K562 (cell line): ENCODE measurements at regions not wholly inside any gene's neighbourhood (a gene's known extent, or its start where the extent isn't known, plus 50 kb on each side); places are given as distances from the start of the nearest gene placed in this dataset.

ENCODE experiments used
- ATAC-seq: fragments of 200-7000 bp; cut with Tn5 transposase; 3 replicates; pipeline ENCODE4 v1.9.1; 2020; ENCODE audit warnings: moderate library complexity
- BruUV-seq: library from RNA; stranded (reverse); fragments of 400-500 nt; replicated peaks from 2 replicates; lab custom pipeline; 2021; lab: Mats Ljungman, UMichigan
- CTCF ChIA-PET: fragments of 300-600 bp; formaldehyde crosslinking; extraction: SDS; loops from one replicate; lab custom pipeline; 2021; ENCODE audit warnings: low intra/inter-chr PET ratio; lab: Yijun Ruan, JAX
- POLR2A ChIA-PET: fragments of 300-600, 350-650 bp; sonication (Branson Sonifier 250); formaldehyde crosslinking; extraction: SDS; loops from one replicate; lab custom pipeline; 2021; ENCODE audit warnings: antibody characterized with exemption, inconsistent platforms; lab: Yijun Ruan, JAX
- DNase-seq, 4 experiments: peaks; one replicate each; pipeline versions ENCODE4 v3.0.0 to v3.0.0-alpha.2; 2011 to 2018; ENCODE audit warnings: low spot score in 3 of 4, mixed read lengths in 3 of 4; ENCODE audit errors: extremely low read depth in 1 of 4
- FAIRE-seq: peaks from 2 replicates; lab custom pipeline; 2011; peaks lifted over from hg19 to GRCh38; lab: Jason Lieb, UNC
- H2AFZ ChIP-seq: 2 replicates; pipeline ENCODE4 v1.6.0; 2011; ENCODE audit warnings: low read depth, low read length, control low read depth, inconsistent platforms
- H3K27ac ChIP-seq: fragments of 200-600 bp; 3 replicates; pipeline ENCODE4 v1.8.0; 2011; ENCODE audit warnings: low read depth, mild to moderate bottlenecking, control low read depth, inconsistent platforms, low read length, moderate library complexity, mixed read lengths; ENCODE audit errors: extremely low read depth
- H3K27me3 ChIP-seq, 2 experiments: fragments of 300-600 bp in 1 of 2; 2 replicates in 1 of 2; 3 replicates in 1 of 2; pipeline versions ENCODE4 v1.6.0 to v1.8.0; 2011; ENCODE audit warnings: inconsistent platforms in 2 of 2, low read length in 2 of 2, mild to moderate bottlenecking in 1 of 2, mixed read lengths in 1 of 2, moderate library complexity in 1 of 2; ENCODE audit not compliant: control insufficient read depth in 2 of 2, insufficient read depth in 2 of 2
- H3K36me3 ChIP-seq: fragments of 300-600 bp; 3 replicates; pipeline ENCODE4 v1.8.0; 2011; ENCODE audit warnings: mild to moderate bottlenecking, low read length, inconsistent platforms; ENCODE audit not compliant: control insufficient read depth, insufficient read depth
- H3K4me1 ChIP-seq, 2 experiments: fragments of 200-600 bp in 1 of 2; replicated peaks in 1 of 2; 2 replicates in 1 of 2; 3 replicates in 1 of 2; pipeline versions ENCODE4 v1.5.1 to v1.8.0; 2011; ENCODE audit warnings: inconsistent platforms in 2 of 2, low read length in 2 of 2, mild to moderate bottlenecking in 1 of 2, mixed read lengths in 1 of 2, moderate library complexity in 1 of 2; ENCODE audit not compliant: control insufficient read depth in 2 of 2, insufficient read depth in 2 of 2
- H3K4me2 ChIP-seq: 2 replicates; pipeline ENCODE4 v1.6.1; 2011; ENCODE audit warnings: low read length, control low read depth, inconsistent platforms, mixed read lengths; ENCODE audit not compliant: insufficient read depth
- H3K4me3 ChIP-seq: fragments of 200-600 bp; sonication (generic), shearing (Covaris generic); 2 replicates; pipeline ENCODE4 v1.5.1; 2016; ENCODE audit warnings: control low read depth, inconsistent platforms
- H3K79me2 ChIP-seq: fragments of 200-600 bp; 3 replicates; pipeline ENCODE4 v1.8.0; 2011; ENCODE audit warnings: low read length, inconsistent platforms; ENCODE audit not compliant: control insufficient read depth, insufficient read depth
- H3K9ac ChIP-seq, 2 experiments: 2 replicates each; pipeline versions ENCODE4 v1.6.0 to v1.6.1; 2011; ENCODE audit warnings: low read depth in 2 of 2, low read length in 2 of 2, control low read depth in 1 of 2, inconsistent platforms in 1 of 2, mild to moderate bottlenecking in 1 of 2, mixed read lengths in 1 of 2; ENCODE audit not compliant: insufficient read depth in 1 of 2
- H3K9me1 ChIP-seq: one replicate; pipeline ENCODE4 v1.6.0; 2011; ENCODE audit warnings: inconsistent platforms, mild to moderate bottlenecking, low read length, moderate library complexity; ENCODE audit not compliant: control insufficient read depth, insufficient read depth
- H3K9me3 ChIP-seq: replicated peaks from 2 replicates; pipeline ENCODE4 v1.5.1; 2011; ENCODE audit warnings: low read depth, low read length, inconsistent platforms; ENCODE audit not compliant: control insufficient read depth, insufficient read depth
- H4K20me1 ChIP-seq: replicated peaks from 2 replicates; pipeline ENCODE4 v1.6.1; 2011; ENCODE audit warnings: low read length, inconsistent platforms, mixed read lengths; ENCODE audit not compliant: control insufficient read depth, insufficient read depth
- KLF6 ChIP-seq: fragments of 250-450 bp; sonication (Bioruptor Pico); IDR thresholded peaks from 2 replicates; pipeline ENCODE4 v1.4.0; 2020; ENCODE audit warnings: mild to moderate bottlenecking, moderate library complexity, borderline replicate concordance
- SMAD4 ChIP-seq: fragments of 250-450 bp; sonication (Bioruptor Pico); conservative IDR thresholded peaks from 2 replicates; pipeline ENCODE4 v1.8.0; 2021; ENCODE audit warnings: inconsistent platforms, mild to moderate bottlenecking, moderate library complexity
- ZNF253 ChIP-seq: fragments of 250-450 bp; sonication (Bioruptor Pico); conservative IDR thresholded peaks from 2 replicates; pipeline ENCODE4 v1.6.1; 2021; ENCODE audit warnings: mild to moderate bottlenecking
- ZNF318 ChIP-seq, 2 experiments: fragments of 450-650 bp; IDR thresholded peaks; 2 replicates each; pipeline ENCODE4 v1.6.1; 2016; ENCODE audit warnings: mild to moderate bottlenecking in 2 of 2, borderline replicate concordance in 1 of 2, low read depth in 1 of 2, moderate library complexity in 1 of 2
- ZNF583 ChIP-seq: fragments of 250-450 bp; sonication (Bioruptor Pico); IDR thresholded peaks from 2 replicates; pipeline ENCODE4 v1.4.0; 2020
- WGBS: fragments of 100-300 bp; shearing (Covaris generic); methylation state at CpG from one replicate; pipeline ENCODE4 v1.1.6; 2016; ENCODE audit warnings: low coverage, mixed read lengths; ENCODE audit not compliant: insufficient coverage; ENCODE audit errors: missing lambda C conversion rate; 5-methylcytosine and 5-hydroxymethylcytosine counted together
- in situ Hi-C: fragments of 300-500 bp; cut with MboI; formaldehyde crosslinking; loops from 4 replicates; pipeline ENCODE4 v1.15.0; 2018; ENCODE audit warnings: inconsistent platforms, mixed read lengths
- intact Hi-C: fragments of 100-400 bp; cut with micrococcal nuclease; formaldehyde crosslinking; loops from 2 replicates; pipeline ENCODE4 v1.14.2; 2022

- Histone ChIP-seq H3K79me2 (no peaks in the 10 kb centered on the region), H3K36me3 (no peaks in the 10 kb centered on the region), H3K9me1 (no peaks in the 10 kb centered on the region), H3K4me1 (peaks cover 0 to 9% of the 10 kb centered on the region in 2 experiments; a peak in 3 of 5 replicates), H3K27ac (no peak overlapping the region), H3K9me3 (peaks cover 3% of the 10 kb centered on the region), H3K4me3 (no peak overlapping the region), H3K9ac (no peak overlapping the region), H3K4me2 (no peak overlapping the region), H4K20me1 (no peaks in the 10 kb centered on the region), H3K27me3 (no peaks in the 10 kb centered on the region), H2AFZ (no peak overlapping the region)
- 35% methylated on average over 2 of the region's 2 CpGs for WGBS
- DNase-seq (no peak), FAIRE-seq (no peak), ATAC-seq (no peak)
- POLR2A ChIA-PET: no interaction called here
- CTCF ChIA-PET: no interaction called here
- intact Hi-C loops (no loop called here), in situ Hi-C loops (no loop called here)
- TF ChIP-seq ZNF253 (CRISPR knock-in tag): no peak
- BruUV-seq: no TSS peak
These were observed 294.4 kb upstream of the NEBL start for GRCh38 chr10:21191512-21191911.

GRCh38 chr10:21184984-21185383 lies 287.9 kb upstream of the NEBL start:
- peak; percentile 13 for ATAC-seq
- H3K4me1 ChIP-seq: peaks cover 6 to 44% of the 10 kb centered on the region in 2 experiments
- no TSS peak for BruUV-seq
- H3K4me3 ChIP-seq: no peak overlapping the region
- in situ Hi-C loops (no loop called here), intact Hi-C loops (no loop called here)
- H3K27me3 ChIP-seq: no peaks in the 10 kb centered on the region
- no peak for DNase-seq
- no peaks in the 10 kb centered on the region for H3K36me3 ChIP-seq
- peak overlapping the region; percentile 17; the same call in 2 of the 3 replicates for H3K27ac ChIP-seq
- no peak overlapping the region; the same call in 1 of the 2 replicates for H3K4me2 ChIP-seq
- ChIA-PET CTCF (no interaction called here), POLR2A (interaction anchor here (0.6 to 1.2 kb wide), 2 partner anchors 16 to 28 kb away, joined by 4 read pairs; no protein-coding TSS in a partner anchor)
- no peak overlapping the region for H3K9ac ChIP-seq
- H4K20me1 ChIP-seq: no peaks in the 10 kb centered on the region
- H2AFZ ChIP-seq: peak overlapping the region; percentile 92
- no peak for FAIRE-seq
- 8% methylated on average over 2 of the region's 2 CpGs for WGBS
- H3K9me3 ChIP-seq: peaks cover 3% of the 10 kb centered on the region
- no peaks in the 10 kb centered on the region for H3K79me2 ChIP-seq
- no peaks in the 10 kb centered on the region for H3K9me1 ChIP-seq
- TF ChIP-seq SMAD4 (CRISPR knock-in tag): peak; percentile 62; the same call in 1 of the 2 replicates
- TF ChIP-seq ZNF583 (CRISPR knock-in tag): peak; percentile 41; the same call in 1 of the 2 replicates
- TF ChIP-seq ZNF318 (IDR thresholded peaks at IDR 0.05; ENCODE audit: borderline replicate concordance in 1 of 2, low read depth in 1 of 2): no peak
- TF ChIP-seq KLF6 (CRISPR knock-in tag): peak; percentile 65; the same call in 1 of the 2 replicates
